SK-N-MC (cell line): ENCODE measurements at regions not wholly inside any gene's neighbourhood (a gene's known extent, or its start where the extent isn't known, plus 50 kb on each side); places are given as distances from the start of the nearest gene placed in this dataset.

Source experiments
- DNase-seq: peaks from one replicate; pipeline ENCODE4 v3.0.0-alpha.2; 2011; ENCODE audit warnings: low read depth, low spot score
- H3K27ac ChIP-seq: fragments of 200-600 bp; sonication (generic); 2 replicates; pipeline ENCODE4 v1.5.1; 2016; ENCODE audit warnings: mixed run types
- H3K36me3 ChIP-seq: fragments of 200-600 bp; sonication (generic); 2 replicates; pipeline ENCODE4 v1.6.1; 2017; ENCODE audit warnings: antibody characterized with exemption, low read length, mixed read lengths; ENCODE audit not compliant: insufficient read depth
- H3K4me3 ChIP-seq: fragments of 200-600 bp; sonication (generic); 2 replicates; pipeline ENCODE4 v1.5.1; 2016
- H3K9ac ChIP-seq: fragments of 200-600 bp; sonication (generic); 2 replicates; pipeline ENCODE4 v1.8.0; 2017; ENCODE audit warnings: mixed run types, mixed read lengths; ENCODE audit not compliant: insufficient read length
- H3K9me3 ChIP-seq: fragments of 200-600 bp; sonication (generic); 2 replicates; pipeline ENCODE4 v1.6.1; 2017; ENCODE audit warnings: low read depth, mild to moderate bottlenecking, antibody characterized with exemption, low read length, moderate library complexity, mixed read lengths
- EZH2 ChIP-seq: fragments of 200-600 bp; sonication (generic); IDR thresholded peaks from one replicate; pipeline ENCODE4 v1.6.1; 2017; ENCODE audit warnings: antibody characterized with exemption
- FOXP2 ChIP-seq: optimal IDR thresholded peaks from 2 replicates; pipeline ENCODE3; 2011; ENCODE audit warnings: mild to moderate bottlenecking, moderate library complexity; ENCODE audit not compliant: insufficient read depth; ENCODE audit errors: extremely low read length, control extremely low read depth
- POLR2AphosphoS5 ChIP-seq: IDR thresholded peaks from 2 replicates; pipeline ENCODE4 v1.6.1; 2012; ENCODE audit warnings: mild to moderate bottlenecking, low read depth, low read length, borderline replicate concordance

- H3K36me3 ChIP-seq, result no peaks in the 10 kb centered on the region
- no peak for DNase-seq
- no peak for TF ChIP-seq POLR2AphosphoS5
- no peak for TF ChIP-seq EZH2
- no peak for TF ChIP-seq FOXP2
- H3K4me3 ChIP-seq, result no peak overlapping the region
- no peak overlapping the region for H3K27ac ChIP-seq
- no peaks in the 10 kb centered on the region for H3K9me3 ChIP-seq
- H3K9ac ChIP-seq, result no peak overlapping the region
Measured at GRCh38 chr12:24233519-24234246, 284.2 kb upstream of the SOX5 start.

- Histone ChIP-seq H3K9ac (no peak overlapping the region), H3K27ac (no peak overlapping the region), H3K4me3 (no peak overlapping the region), H3K9me3 (no peaks in the 10 kb centered on the region), H3K36me3 (no peaks in the 10 kb centered on the region)
- no peak for DNase-seq
- TF ChIP-seq POLR2AphosphoS5 (no peak), EZH2 (no peak), FOXP2 (no peak)
Measured at GRCh38 chr12:24232531-24232930, 283.1 kb upstream of the SOX5 start.

GRCh38 chr12:24231298-24231697 lies 281.8 kb upstream of the SOX5 start:
- Histone ChIP-seq H3K4me3 (no peak overlapping the region), H3K27ac (no peak overlapping the region), H3K36me3 (no peaks in the 10 kb centered on the region), H3K9ac (no peak overlapping the region), H3K9me3 (no peaks in the 10 kb centered on the region)
- no peak for DNase-seq
- TF ChIP-seq FOXP2, result no peak
- TF ChIP-seq POLR2AphosphoS5, result no peak
- no peak for TF ChIP-seq EZH2

DNA sequence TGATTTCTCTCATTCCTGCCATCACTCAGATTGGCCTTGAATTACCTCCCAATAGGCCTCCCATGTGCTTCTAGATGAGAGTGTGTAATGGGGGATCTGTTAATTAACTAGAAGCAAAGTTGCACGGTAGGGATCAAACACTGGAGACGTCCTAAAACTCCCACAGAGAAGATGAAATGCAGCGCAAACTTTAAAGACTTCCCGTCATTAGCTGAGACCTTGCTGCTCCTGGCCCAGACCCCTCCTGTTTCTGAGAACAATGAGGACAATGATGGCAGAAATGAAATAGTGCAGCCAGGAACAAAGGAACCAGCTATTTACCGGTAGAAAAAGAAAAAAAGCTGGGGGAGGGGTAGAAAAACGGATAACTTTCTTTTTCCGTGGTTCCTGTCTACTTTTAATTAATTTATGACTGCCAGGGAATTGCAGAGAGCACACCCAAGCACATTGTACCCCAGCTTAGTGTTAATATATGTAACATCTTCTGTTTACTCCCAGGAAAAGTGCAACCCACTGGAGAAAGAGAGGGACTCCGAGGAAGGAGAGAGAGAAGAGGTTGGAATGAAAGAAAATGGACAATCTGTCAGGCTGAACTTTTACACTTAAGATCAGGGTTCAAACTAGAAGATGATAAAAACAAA lies 280.7 kb upstream of the SOX5 start:
- no peak for DNase-seq
- H3K27ac ChIP-seq, result no peak overlapping the region
- no peaks in the 10 kb centered on the region for H3K36me3 ChIP-seq
- no peaks in the 10 kb centered on the region for H3K9me3 ChIP-seq
- H3K9ac ChIP-seq, result no peak overlapping the region
- TF ChIP-seq POLR2AphosphoS5 (no peak), FOXP2 (no peak), EZH2 (no peak)
- H3K4me3 ChIP-seq, result no peak overlapping the region

DNA sequence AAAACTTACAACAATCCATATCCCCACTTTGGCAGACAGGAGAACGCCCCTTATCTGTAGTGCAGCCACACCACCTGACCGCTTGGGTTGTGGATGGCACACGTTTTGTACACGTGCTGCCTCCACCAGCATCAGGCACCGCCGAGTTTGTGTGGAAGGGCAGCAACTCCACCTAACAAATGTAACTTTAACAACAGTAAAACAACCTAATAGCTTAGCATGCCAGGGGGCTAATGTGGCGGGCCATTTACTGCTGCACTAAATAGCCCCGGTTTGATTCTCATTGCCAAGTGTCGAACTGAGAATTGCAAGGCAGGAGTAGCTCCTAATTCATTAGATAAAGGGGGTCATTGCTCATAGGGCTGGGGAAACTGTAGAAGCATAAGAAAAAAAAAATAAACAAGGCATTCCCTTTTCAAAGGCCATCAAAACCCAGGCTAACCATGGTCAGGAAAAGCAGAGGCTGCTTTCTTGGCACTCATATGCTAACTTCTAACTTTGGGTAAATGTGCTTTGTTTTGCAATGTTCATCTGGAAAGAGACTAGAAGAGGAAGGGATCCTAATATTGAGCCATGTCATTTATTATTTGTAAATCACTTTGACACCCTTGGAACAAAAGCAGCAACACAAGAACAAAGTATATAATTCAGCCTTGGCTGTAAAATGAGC lies 279.7 kb upstream of the SOX5 start:
- H3K4me3 ChIP-seq, result no peak overlapping the region
- H3K9me3 ChIP-seq, result no peaks in the 10 kb centered on the region
- H3K27ac ChIP-seq, result no peak overlapping the region
- no peaks in the 10 kb centered on the region for H3K36me3 ChIP-seq
- TF ChIP-seq POLR2AphosphoS5 (no peak), FOXP2 (no peak), EZH2 (no peak)
- no peak overlapping the region for H3K9ac ChIP-seq
- DNase-seq, result no peak

GRCh38 chr12:24228371-24228770 lies 278.9 kb upstream of the SOX5 start:
- no peak overlapping the region for H3K27ac ChIP-seq
- DNase-seq, result no peak
- TF ChIP-seq EZH2 (no peak), POLR2AphosphoS5 (no peak), FOXP2 (no peak)
- no peak overlapping the region for H3K9ac ChIP-seq
- H3K4me3 ChIP-seq, result no peak overlapping the region
- H3K9me3 ChIP-seq, result no peaks in the 10 kb centered on the region
- no peaks in the 10 kb centered on the region for H3K36me3 ChIP-seq

- H3K4me3 ChIP-seq, result no peak overlapping the region
- no peak overlapping the region for H3K9ac ChIP-seq
- no peaks in the 10 kb centered on the region for H3K9me3 ChIP-seq
- TF ChIP-seq POLR2AphosphoS5, result no peak
- no peak for TF ChIP-seq EZH2
- TF ChIP-seq FOXP2, result no peak
- H3K27ac ChIP-seq, result no peak overlapping the region
- no peak for DNase-seq
- no peaks in the 10 kb centered on the region for H3K36me3 ChIP-seq
Measured at GRCh38 chr12:24227551-24227950, 278.1 kb upstream of the SOX5 start.

- Histone ChIP-seq H3K9me3 (no peaks in the 10 kb centered on the region), H3K36me3 (no peaks in the 10 kb centered on the region), H3K4me3 (no peak overlapping the region), H3K9ac (no peak overlapping the region), H3K27ac (no peak overlapping the region)
- no peak for DNase-seq
- TF ChIP-seq FOXP2 (no peak), POLR2AphosphoS5 (no peak), EZH2 (no peak)
Measured at GRCh38 chr12:24226745-24227350, 277.4 kb upstream of the SOX5 start.
